GM19455 (cell line): ENCODE measurements at regions not wholly inside any gene's neighbourhood (a gene's known extent, or its start where the extent isn't known, plus 50 kb on each side); places are given as distances from the start of the nearest gene placed in this dataset.

Experiments used
- ATAC-seq: cut with Tn5 transposase; IDR thresholded peaks from one replicate; pipeline ENCODE4 v1.9.1; 2021; ENCODE audit not compliant: unreplicated experiment

DNA sequence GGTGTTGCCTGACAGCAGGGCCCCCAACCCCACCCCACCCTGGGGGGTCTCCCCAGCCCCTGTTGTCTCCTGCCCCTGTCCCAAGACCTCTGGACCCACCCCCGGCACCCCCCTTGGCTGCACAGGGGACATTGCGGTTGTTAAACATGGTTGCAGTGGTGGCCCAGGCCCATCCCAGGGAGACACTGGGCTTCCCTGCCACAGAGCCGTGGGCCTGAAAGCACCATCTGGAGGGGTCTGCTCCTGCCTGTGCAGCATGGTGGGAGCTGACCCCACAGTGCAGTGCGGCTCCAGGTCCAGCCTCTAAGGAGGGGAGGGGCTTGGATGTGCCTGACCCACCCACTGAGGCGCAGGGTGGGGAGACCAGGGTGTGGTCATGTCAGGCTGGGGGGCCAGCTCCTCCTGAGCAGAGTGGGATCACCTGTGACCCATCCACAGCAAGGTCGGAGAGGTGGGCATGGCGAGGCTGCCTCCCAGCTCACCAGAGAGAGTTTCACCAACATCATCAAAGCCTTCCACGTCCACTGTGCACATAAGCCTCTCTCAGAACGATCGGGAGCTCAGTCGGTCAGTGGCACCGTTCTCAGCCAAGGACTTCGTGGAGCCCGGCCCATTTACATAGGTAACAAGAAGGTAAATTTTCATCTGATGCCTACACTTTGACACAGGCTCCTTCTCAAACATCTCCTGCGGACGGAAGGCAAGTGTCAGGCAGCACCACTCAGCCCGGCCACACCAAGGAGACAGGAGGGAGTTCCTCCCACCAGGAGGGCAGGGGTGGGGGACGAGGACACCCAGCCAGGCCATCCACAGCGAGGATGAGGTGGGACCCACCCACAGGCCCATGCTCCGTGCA is 201.1 kb downstream of the BRD1 start:
- ATAC-seq = no peak

DNA sequence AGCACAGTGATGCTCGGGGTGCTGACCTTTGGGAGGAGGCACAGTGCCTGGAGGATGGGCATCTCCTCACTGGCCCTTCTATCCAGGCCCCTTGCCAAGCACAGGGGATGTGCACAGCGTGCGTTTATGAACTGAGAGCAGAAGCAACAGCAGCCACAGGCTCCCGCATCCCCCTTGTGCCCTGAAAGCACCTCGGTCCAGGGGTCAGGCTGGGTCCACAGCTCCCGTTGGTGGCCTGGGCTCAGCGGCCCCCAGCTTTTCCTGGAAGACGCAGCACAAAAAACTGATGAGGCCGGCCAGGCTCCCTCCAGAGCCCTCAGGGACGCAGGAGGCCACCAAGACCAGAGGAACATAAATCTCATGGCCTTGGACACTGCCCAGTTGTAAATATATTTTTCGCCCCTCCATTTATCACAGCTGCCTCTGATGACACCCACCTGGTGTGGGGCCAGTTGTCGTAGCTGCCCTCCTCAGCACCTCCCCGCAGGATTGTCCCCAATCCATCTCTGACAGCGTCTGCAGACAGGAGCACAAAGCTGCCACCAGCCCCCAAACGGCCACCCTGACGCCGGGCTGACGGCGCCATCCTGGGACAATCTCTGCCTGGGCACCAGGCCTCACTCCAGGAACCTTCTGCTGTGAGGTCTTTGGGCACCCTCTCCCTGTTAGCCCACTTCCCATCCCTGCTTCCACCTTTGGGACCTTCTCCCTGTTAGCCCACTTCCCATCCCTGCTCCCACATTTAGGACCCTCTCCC is 203.1 kb downstream of the BRD1 start:
- no peak for ATAC-seq

DNA sequence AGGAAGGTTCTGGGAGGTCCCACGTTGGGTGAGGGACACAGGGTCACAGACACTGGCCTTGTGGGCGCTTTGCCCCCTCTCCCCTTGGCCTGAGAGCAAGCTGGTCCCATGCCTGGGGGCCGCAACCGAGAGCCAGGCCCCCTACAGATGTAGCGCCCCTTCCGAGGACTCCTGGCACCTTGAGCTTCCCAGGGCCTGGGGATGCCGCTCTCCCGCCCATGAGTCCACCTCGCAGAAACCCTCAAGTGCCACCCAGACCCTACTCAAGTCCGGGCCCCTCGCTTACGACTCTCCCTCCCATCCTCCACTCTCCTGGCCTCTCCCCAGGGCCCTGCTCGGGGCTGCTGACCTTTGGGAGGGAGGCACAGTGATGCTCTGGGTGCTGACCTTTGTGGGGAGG is 204.0 kb downstream of the BRD1 start:
- ATAC-seq = no peak

DNA sequence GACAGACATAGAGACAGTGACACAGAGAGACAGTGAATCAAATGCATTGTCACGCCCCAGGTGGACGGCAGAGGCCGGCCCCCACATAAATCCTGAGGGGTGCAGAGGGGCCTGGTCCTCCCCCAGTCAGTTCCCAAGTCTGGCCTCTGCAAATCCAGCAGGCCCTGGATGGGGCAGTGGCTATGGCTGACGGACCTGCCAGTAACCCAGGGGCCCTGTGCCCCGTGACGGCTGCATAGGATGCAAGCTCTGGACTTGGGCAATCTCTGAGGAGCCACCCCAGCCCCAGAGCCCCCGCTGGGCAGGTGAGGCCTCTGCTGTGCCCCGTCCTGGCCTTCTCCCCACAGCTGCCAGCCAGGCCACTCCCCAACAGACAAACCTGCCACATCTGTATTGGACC is 204.5 kb downstream of the BRD1 start:
- ATAC-seq = no peak

DNA sequence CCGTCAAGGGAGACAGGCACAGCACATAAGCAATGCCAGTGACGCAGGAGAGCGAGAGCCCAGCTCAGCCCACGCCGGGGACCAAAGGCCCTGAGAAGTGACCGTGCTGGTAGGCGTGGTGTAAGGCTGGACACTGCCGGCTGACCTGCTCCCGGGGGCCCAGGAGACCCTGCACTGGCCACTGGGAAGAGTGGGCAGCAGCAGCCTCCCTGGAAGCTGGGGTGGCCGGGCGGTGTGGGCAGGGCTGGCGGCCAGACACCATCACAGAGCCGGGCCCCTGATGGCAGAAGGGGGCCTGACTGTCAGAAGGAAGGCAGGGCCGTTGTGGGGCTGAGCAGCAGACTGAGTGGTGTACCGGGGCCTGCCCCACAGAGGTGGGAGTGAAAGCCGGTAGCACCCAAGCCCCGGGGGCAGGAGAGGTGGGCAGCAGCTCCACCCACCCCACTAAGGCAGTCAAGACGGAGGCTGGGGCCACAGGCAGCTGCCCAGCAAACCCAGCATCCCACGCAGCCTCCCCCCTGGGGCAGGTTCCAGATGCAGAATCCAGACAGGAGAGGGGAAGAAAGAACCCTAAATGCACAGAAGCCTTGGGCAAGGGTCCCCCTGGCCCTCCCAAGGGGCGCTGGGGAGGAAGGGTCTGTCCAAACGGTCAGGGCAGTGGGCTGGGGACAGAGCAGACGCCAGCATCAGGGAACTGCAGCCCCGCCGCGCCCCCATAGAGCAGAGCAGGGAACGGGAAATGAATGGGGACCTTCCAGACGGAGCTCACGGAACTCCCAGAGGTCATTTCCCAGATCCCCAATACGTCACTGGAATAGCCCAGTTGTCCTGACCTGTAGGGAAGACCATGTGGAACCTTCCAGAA is 205.2 kb downstream of the BRD1 start:
- ATAC-seq = no peak

DNA sequence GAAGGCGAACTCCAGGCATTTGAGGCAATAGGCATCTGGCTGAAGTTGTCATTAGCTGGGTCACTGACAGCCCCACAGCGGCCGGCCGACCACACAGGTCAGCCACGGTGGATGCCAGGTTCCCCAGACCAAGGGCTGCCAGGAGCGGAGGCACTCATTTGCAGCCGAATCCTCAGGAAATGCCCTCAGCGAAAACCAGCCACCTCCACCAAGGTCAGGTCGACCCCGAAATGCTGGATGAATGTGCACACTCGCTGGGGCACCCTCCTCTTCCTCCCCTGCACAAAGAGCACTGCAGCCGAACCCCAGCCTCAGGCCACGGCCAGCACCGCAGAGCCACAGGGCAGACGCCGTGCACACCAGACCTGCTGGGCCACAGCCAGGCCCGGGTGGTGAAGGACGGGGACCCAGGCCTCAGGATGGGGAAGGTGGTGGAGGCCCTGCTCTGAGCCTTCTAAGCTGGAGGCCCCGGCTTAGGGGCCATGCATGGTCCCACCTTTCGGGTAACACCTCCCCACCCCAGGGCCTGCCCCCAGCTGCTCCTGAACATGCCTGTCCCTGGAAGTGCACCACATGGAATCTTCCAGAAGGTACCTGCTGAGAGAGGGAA is 206.0 kb downstream of the BRD1 start:
- ATAC-seq = no peak

DNA sequence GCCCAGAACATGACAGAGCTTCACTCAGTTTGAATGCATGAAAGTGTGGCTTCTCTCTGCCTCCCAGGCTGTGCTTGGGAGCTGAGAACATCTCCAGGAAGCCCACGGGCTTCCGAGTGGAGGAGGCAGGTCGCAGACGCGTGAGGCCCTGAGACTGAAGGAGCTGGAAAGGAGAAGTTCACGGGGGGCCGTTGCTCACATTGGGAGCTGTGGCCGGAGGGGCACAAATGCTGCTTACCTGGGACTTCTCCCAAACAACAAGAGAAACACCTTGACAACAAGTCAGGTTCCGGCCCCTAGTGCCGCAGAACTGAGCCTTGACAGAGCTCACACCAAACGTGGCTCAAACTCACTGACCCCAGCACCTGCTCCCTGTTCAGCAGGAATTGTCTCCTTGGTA is 207.0 kb downstream of the BRD1 start:
- ATAC-seq = no peak

DNA sequence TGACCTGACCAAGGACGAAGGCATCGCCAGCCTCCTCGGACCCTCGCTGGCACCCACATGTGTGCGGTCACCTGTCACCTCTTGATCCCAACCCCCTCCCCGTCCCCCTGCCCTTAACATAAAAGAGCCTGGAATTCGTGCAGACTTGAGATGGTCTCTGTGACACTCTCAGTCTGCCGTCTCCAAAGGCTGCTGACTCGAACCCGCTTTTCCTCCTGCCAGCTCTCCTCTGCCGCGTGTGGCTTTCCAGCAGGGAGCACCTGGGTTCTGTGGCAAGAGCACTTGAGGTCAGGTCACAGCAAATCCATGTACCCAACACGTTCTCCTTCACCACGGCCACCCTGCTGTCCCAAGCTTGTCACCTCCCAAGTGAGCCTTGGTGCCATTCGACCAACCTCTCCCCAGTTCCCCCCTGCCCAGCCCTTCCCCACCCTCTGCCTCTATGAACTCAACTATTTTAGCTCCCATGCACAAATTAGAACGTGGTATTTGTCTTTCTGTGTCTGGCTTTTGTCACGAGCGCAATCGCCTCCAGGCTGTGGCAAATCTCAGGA is 207.6 kb downstream of the BRD1 start:
- ATAC-seq = no peak

DNA sequence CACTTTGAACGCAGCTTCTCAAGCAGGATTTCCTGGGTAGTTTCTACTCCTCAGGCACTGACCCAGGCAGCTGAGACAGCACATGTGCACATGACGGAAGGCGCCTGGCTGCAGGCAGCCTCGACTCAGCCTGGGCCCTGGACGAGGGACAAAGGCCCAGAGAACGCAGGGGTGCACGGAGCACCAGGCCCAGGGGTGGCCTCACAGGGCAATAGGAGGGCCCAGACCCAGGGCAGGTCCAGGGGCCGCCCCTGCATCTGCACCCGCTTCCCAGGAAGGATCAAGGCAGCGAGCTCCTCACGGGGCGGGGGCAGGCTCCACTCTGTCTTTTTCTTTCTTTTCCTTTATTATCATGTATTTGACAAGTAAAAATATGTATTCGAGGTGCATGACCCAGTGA is 208.4 kb downstream of the BRD1 start:
- no peak for ATAC-seq

DNA sequence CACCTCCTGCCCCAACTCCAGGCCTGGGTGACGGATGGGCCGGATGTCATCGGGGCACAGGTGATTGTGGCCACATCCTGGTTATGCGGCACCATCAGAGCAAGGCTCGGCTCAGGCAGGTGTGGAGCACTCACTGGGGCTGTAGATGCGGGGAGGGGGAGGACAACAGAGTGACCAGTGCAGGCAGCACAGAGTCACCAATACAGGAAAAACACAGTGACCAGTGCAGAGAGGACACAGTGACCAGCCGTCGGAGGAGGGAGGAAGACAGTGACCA is 209.1 kb downstream of the BRD1 start:
- no peak for ATAC-seq

DNA sequence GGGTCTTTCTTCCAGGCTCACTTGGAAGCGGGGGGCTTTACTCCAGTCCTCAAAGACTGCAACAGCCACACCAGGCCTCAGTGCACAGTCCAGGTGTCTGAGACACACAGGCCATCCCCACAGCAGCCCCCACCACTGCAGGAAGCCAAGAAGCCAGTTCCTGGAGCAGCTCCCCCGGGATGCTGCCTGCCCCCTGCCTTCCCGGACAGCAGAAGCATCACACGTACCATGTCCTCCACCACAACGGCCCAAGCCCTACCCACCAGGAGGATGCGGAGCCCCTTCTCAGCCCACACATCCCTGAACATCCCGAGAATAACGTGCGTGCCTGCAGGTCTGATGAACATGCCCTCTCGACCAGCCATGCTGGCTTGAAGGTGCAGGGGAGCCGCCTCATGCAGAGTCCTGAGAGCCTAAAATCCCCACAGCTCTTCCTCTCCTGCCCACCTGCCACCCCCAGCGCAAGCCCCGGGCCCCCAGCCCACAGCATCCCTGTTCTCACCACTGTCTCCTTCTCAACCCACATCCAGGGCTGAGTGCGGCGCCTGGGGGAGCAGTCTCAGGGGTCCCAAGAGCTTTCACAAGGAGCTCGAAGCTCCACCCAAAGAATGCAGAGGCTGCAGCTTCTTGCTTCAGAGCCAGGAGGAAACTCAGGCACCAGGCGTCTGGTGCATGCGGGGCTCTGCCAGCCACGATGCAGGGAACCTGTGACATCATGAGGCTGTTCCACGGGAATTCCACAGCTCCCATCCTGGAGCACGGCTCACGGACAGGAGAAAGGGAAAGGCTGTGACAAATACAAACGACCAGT is 209.6 kb downstream of the BRD1 start:
- no peak for ATAC-seq

DNA sequence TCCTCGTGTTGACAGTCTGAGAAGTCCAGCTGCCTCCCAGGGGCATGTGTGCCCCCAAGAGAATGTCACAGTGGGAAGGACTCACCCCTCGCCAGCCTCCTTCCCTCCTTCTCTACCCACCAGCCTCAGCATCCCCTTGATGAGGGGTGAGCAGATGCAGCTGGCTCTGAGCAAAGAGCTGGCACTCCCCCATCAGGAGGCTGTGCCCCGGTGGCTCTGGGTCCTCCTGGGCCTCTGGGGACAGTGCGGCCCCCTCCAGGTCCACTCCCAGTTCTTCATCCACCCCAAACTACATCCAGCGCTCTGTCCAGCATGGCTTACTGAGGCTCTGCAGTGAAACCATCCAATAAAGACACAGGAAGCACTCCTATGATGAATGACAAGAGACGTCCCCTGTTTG is 210.4 kb downstream of the BRD1 start:
- ATAC-seq = no peak

DNA sequence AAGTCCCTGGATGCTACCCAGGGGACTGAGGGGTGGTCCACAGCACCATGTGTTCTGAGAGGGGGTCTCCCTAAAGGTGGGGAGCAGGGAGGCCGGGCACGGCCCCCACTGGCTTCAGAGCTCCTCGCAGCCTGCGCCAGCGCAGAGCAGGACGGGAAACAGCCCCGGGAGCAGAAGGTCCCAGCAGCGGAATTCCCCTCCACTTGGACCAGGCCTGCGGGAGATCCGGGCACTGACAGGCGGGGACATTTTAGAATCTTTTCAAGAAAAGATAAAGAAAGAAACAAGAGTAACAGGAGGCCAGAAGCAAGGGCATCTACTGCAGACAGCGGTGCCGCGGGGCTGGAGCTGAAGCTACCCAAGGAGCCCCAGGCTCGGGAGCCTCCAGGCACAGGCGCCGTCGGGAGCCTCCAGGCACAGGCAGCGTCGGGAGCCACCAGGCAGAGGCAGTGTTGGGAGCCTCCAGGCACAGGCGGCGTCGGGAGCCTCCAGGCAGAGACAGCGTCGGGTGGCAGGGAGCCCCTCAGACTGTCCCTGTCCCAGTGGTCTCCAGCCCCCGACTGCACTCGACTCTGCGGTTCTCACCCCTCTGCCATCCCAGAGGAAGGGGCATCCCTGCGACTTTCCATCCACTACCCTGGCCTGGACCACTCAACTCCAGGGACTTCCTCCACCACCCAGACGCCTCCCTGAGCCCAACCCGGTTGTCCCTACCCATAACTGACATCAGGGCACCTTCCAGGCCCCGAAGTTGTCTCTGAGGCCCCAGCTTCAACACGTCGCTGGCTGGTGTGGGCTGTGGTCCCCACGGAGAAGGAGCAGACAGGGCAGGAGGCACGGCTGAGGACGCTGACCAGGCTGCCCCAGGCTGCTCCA is 211.1 kb downstream of the BRD1 start:
- ATAC-seq = no peak

DNA sequence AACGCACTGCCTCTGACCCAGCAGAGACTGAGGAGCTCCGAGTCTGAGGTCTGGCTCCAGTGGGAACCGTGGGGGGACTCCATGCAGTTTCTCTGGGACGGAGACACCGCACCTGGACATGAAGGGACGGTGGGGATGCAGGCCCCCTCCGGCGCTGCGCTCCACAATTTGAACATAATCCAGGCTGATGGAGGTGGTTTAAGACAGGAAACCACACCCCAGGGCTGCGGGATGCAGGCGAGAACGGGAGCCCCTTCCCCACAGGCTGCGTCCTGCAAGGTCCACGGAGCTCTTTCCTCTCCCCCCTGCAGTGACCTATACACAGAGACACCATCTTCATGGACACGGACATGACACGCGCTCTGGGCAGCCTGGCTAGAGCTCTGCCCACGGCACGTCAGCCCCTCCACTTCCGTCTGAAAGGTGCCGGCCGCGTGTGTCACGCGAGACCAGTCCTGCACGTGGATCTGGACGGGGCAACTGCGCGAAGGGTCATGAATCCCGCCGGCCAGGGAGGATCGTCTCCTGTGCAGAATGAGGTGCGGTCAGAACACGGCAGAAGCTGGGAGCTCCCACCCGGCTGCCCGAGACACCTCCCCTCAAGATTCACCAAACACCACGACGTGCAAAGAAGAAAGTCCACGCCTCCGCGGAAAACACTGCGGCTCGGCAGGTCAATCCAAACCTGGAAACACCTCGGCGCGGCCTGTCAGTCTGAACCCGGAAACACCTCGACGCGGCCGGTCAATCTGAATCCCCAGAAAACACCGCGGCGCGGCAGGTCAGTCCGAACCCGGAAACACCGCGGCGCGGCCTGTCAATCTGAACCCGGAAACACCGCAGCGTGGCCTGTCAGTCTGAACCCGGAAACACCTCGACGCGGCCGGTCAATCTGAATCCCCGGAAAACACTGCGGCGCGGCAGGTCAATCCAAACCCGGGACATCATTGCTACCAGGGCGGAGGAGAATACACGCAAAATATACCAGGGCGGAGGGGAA is 212.4 kb downstream of the BRD1 start:
- no peak for ATAC-seq

DNA sequence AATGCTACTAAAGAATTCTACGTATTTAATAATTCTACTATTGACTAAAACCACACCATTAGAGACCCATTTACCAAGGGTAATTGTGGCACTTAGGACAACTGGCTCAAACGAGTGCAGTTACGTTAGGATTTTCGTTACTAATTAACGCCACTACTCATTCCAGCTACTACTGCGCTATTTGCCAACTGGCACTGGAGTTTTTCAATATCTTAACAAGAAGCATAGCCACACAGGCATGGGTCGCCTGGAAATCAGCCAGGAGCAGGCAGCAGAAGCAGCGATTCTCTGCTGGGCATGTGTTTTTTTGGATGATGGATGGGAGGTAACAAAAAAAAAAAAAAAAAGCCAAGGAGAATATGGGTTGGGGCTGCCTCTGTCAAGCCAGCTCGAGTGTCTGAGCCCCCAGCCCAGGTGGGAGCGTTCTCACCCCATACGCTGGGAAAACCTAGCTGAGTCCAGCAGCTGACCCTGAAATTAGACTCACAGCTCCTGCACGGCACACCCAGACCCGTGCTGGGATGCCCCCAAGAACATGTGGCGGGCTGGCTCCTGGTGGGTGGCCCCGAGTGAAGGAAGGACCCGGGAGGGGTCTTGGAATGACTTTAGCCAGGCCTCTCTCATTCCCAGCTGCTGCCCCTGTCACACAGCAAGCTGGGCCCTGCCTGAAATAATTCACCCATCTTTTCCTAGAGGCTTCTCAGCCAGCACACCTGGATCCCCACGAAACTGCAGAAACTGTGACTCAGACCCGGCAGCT is 214.0 kb downstream of the BRD1 start:
- no peak for ATAC-seq

DNA sequence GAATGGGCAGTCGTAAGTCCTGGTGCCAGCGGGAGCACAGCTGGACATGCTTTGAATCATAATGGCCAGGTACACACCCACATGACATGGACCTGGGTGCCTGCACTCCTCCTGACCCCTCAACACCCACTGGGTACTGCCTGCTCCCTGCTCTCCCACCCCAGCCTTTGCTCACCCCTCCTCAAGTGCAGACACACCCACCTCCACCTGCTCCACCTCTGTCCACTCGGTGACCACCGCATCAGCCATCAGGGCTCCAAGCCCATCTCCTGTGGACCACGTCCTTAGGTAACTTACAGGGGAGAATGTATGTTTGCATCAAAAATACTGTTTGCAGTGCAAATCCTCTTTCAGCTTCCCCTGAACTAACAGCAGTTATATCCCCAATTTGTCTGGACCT is 214.6 kb downstream of the BRD1 start:
- ATAC-seq = no peak

DNA sequence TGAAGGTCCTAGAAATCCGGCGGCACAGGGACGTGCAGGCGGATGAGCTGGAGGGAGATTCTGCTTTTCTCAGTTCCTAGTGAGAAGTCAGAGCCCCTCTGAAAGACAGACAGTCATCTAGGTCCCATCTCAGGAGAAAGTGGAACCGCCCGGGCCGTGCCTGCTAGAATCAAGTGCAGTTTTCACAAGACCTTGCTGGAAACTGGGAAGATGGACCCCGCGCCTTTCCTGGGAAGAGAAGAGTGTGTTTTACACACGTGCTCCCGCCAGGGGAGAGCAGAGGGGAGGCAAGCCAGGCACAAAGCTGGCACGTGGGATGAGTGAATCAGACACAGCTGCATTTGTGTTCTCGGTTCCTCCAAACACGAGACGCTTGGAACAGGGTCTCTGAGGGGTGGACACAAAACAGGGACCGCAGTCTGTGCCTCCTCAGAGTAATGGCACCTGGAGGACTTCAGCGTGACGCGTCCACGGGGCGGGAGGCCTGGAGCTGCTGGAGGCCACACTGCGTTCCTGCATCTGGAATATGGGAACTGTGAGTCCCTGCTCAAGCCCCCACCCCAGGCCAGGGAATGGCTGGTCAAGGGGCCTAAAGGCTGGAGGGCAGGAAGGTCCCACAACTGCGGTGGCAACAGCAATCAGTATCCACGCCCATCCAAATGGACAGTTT is 218.3 kb downstream of the BRD1 start:
- no peak for ATAC-seq
